Loucy (cell line): ENCODE measurements at regions not wholly inside any gene's neighbourhood (a gene's known extent, or its start where the extent isn't known, plus 50 kb on each side); places are given as distances from the start of the nearest gene placed in this dataset.

Source experiments
- CTCF ChIP-seq: fragments of 200-600 bp; sonication (generic); conservative IDR thresholded peaks from 2 replicates; pipeline ENCODE4 v1.5.1; 2014; ENCODE audit warnings: mild to moderate bottlenecking, antibody characterized with exemption, low read length
- EZH2phosphoT487 ChIP-seq: fragments of 200-600 bp; IDR thresholded peaks from 2 replicates; pipeline ENCODE4 v1.6.1; 2018; ENCODE audit warnings: antibody characterized with exemption, mild to moderate bottlenecking, moderate library complexity, borderline replicate concordance

- no peak for TF ChIP-seq CTCF
- no peak for TF ChIP-seq EZH2phosphoT487
Observed at GRCh38 chr16:8305201-8305600, 285.1 kb downstream of the TMEM114 start.
